ENCODE measurements at regions not wholly inside any gene's neighbourhood (a gene's known extent, or its start where the extent isn't known, plus 50 kb on each side); places are given as distances from the start of the nearest gene placed in this dataset.

DNA sequence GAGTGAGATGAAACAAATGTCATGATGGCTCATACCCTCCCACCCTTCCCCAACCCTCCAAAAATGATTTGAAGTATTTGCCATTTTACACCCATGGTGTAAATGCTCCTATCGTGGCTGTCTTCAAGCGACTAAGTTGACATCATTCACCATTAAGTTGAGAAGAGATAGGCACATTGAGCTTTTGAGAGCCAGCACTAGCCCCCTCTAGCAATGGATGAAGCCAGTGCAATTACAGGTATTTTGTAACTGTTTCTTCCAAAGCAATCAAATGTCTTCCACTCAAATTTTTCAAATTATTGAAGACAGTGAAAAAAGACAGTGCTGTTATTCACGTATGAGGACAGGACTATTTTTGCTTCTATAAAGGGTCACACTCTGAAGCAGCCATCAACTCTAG, 371.5 kb upstream of the KLF4 start:
- no peak overlapping the region for H3K9ac ChIP-seq (ENCODE audit: low read length)
- BruUV-seq (replicated peaks), result no TSS peak

DNA sequence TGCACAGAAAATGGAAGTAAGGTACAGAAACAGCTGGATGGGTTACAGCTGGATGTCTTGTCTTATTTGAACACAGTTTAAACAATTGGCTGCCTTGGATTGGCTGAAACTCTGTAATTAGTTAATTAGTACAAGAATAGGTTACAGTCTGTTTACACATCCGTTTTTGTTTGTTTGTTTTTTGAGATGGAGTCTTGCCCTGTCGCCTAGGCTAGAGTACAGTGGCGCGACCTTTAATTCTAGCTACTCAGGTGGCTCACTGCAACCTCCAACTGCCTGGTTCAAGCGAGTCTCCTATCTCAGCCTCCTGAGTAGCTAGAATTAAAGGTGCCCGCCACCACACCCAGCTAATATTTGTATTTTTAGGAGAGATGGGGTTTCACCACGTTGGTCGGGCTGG, 368.7 kb upstream of the KLF4 start:
- Histone ChIP-seq H3K9ac (ENCODE audit: low read length) (no peak overlapping the region), H3K4me2 (ENCODE audit: low read length) (no peak overlapping the region), H3K79me2 (ENCODE audit: low read length) (no peaks in the 10 kb centered on the region), H3F3A (ENCODE audit: low read length, unreplicated experiment) (no peaks in the 10 kb centered on the region), H3K36me3 (ENCODE audit: low read depth, low read length) (no peaks in the 10 kb centered on the region), H3K4me1 (ENCODE audit: insufficient read depth, low read length) (no peaks in the 10 kb centered on the region), H3K9me2 (replicated peaks; ENCODE audit: low read length) (no peaks in the 10 kb centered on the region), H3K4me3 (ENCODE audit: low read length) (no peak overlapping the region), H2AFZ (ENCODE audit: low read length) (no peak overlapping the region), H3K9me3 (ENCODE audit: low read length) (no peaks in the 10 kb centered on the region), H4K20me1 (ENCODE audit: low read length) (no peaks in the 10 kb centered on the region), H3K27ac (ENCODE audit: low read length) (no peak overlapping the region), H3K27me3 (ENCODE audit: low read length) (no peaks in the 10 kb centered on the region)
- intact Hi-C loops (cut with micrococcal nuclease), result no loop called here
- ChIA-PET CTCF (no interaction called here), POLR2A (ENCODE audit: unreplicated experiment) (no interaction called here)
- no peak for TF ChIP-seq EZH2 (IDR thresholded peaks at IDR 0.05; ENCODE audit: low read length, unreplicated experiment)
- TF ChIP-seq EZH2phosphoT487 (IDR thresholded peaks at IDR 0.05; ENCODE audit: borderline replicate concordance, low read length), result no peak
- TF ChIP-seq, protein P1, sequence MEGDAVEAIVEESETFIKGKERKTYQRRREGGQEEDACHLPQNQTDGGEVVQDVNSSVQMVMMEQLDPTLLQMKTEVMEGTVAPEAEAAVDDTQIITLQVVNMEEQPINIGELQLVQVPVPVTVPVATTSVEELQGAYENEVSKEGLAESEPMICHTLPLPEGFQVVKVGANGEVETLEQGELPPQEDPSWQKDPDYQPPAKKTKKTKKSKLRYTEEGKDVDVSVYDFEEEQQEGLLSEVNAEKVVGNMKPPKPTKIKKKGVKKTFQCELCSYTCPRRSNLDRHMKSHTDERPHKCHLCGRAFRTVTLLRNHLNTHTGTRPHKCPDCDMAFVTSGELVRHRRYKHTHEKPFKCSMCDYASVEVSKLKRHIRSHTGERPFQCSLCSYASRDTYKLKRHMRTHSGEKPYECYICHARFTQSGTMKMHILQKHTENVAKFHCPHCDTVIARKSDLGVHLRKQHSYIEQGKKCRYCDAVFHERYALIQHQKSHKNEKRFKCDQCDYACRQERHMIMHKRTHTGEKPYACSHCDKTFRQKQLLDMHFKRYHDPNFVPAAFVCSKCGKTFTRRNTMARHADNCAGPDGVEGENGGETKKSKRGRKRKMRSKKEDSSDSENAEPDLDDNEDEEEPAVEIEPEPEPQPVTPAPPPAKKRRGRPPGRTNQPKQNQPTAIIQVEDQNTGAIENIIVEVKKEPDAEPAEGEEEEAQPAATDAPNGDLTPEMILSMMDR (conservative IDR thresholded peaks at IDR 0.05; ENCODE audit: low read depth, low read length), result no peak
- no peak for DNase-seq
- no TSS peak for BruUV-seq (replicated peaks)
- no peak for ATAC-seq

More for the DNA sequence above, 371.5 kb upstream of the KLF4 start:
- DNase-seq (no peak), ATAC-seq (no peak)
- POLR2A ChIA-PET (ENCODE audit: unreplicated experiment), result no interaction called here
- H3K27ac ChIP-seq (ENCODE audit: low read length), result no peak overlapping the region
- no peaks in the 10 kb centered on the region for H3K9me3 ChIP-seq (ENCODE audit: low read length)
- no peaks in the 10 kb centered on the region for H3K79me2 ChIP-seq (ENCODE audit: low read length)
- no peaks in the 10 kb centered on the region for H3K9me2 ChIP-seq (replicated peaks; ENCODE audit: low read length)
- no peaks in the 10 kb centered on the region for H3K4me1 ChIP-seq (ENCODE audit: insufficient read depth, low read length)
- intact Hi-C loops (cut with micrococcal nuclease), result no loop called here
- CTCF ChIA-PET, result no interaction called here
- no peak overlapping the region for H2AFZ ChIP-seq (ENCODE audit: low read length)
- no peak overlapping the region for H3K4me2 ChIP-seq (ENCODE audit: low read length)
- TF ChIP-seq, protein P1 (conservative IDR thresholded peaks at IDR 0.05; ENCODE audit: low read depth, low read length), result no peak
- TF ChIP-seq EZH2 (IDR thresholded peaks at IDR 0.05; ENCODE audit: low read length, unreplicated experiment) (no peak), EZH2phosphoT487 (IDR thresholded peaks at IDR 0.05; ENCODE audit: borderline replicate concordance, low read length) (no peak)
- H3K36me3 ChIP-seq (ENCODE audit: low read depth, low read length), result no peaks in the 10 kb centered on the region
- no peaks in the 10 kb centered on the region for H3F3A ChIP-seq (ENCODE audit: low read length, unreplicated experiment)
- H3K4me3 ChIP-seq (ENCODE audit: low read length), result no peak overlapping the region
- H3K27me3 ChIP-seq (ENCODE audit: low read length), result no peaks in the 10 kb centered on the region
- H4K20me1 ChIP-seq (ENCODE audit: low read length), result no peaks in the 10 kb centered on the region

DNA sequence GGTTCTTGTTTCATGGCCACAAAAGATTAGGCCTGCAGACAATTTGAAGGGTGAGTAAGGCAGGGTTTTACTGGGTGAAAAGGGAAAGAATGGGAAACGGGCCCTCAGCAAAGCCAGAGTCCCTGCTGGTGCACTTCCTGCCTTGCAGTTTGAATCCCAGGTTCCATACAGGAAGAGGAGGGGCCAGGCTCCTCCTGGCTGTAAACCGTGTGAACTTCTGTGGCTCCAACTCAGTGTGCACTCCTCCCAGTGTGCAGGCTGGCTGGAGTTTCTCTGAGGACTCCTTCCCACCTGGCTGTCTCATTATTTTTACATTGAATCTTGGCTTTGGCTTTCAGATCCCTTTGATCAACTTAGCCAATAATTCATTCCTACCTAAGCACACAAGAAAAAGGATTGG, 367.1 kb upstream of the KLF4 start:
- no peak for DNase-seq
- TF ChIP-seq, protein P1 (conservative IDR thresholded peaks at IDR 0.05; ENCODE audit: low read depth, low read length), result no peak
- TF ChIP-seq EZH2phosphoT487 (IDR thresholded peaks at IDR 0.05; ENCODE audit: borderline replicate concordance, low read length), result no peak
- no peak for TF ChIP-seq EZH2 (IDR thresholded peaks at IDR 0.05; ENCODE audit: low read length, unreplicated experiment)
- intact Hi-C loops (cut with micrococcal nuclease), result no loop called here
- ATAC-seq, result no peak
- POLR2A ChIA-PET (ENCODE audit: unreplicated experiment), result no interaction called here
- no peak overlapping the region for H3K4me2 ChIP-seq (ENCODE audit: low read length)
- CTCF ChIA-PET, result no interaction called here
- no peaks in the 10 kb centered on the region for H4K20me1 ChIP-seq (ENCODE audit: low read length)
- H3K36me3 ChIP-seq (ENCODE audit: low read depth, low read length), result no peaks in the 10 kb centered on the region
- H3F3A ChIP-seq (ENCODE audit: low read length, unreplicated experiment), result no peaks in the 10 kb centered on the region
- H3K27ac ChIP-seq (ENCODE audit: low read length), result no peak overlapping the region
- no peaks in the 10 kb centered on the region for H3K79me2 ChIP-seq (ENCODE audit: low read length)
- H3K4me3 ChIP-seq (ENCODE audit: low read length), result no peak overlapping the region
- no peak overlapping the region for H3K9ac ChIP-seq (ENCODE audit: low read length)
- no peak overlapping the region for H2AFZ ChIP-seq (ENCODE audit: low read length)
- no peaks in the 10 kb centered on the region for H3K9me3 ChIP-seq (ENCODE audit: low read length)
- H3K9me2 ChIP-seq (replicated peaks; ENCODE audit: low read length), result no peaks in the 10 kb centered on the region
- BruUV-seq (replicated peaks), result no TSS peak
- H3K27me3 ChIP-seq (ENCODE audit: low read length), result no peaks in the 10 kb centered on the region
- H3K4me1 ChIP-seq (ENCODE audit: insufficient read depth, low read length), result no peaks in the 10 kb centered on the region
